HG02642 (cell line): ENCODE measurements at regions not wholly inside any gene's neighbourhood (a gene's known extent, or its start where the extent isn't known, plus 50 kb on each side); places are given as distances from the start of the nearest gene placed in this dataset.
"Not testable (repeated sequence)": the region's sequence is repeated elsewhere in the genome, so short reads cannot be mapped to it uniquely, and the experiment has no call there.

Source experiments
- ATAC-seq: cut with Tn5 transposase; IDR thresholded peaks from one replicate; pipeline ENCODE4 v1.9.1; 2021; ENCODE audit warnings: mild to moderate bottlenecking; ENCODE audit not compliant: unreplicated experiment, poor library complexity

DNA sequence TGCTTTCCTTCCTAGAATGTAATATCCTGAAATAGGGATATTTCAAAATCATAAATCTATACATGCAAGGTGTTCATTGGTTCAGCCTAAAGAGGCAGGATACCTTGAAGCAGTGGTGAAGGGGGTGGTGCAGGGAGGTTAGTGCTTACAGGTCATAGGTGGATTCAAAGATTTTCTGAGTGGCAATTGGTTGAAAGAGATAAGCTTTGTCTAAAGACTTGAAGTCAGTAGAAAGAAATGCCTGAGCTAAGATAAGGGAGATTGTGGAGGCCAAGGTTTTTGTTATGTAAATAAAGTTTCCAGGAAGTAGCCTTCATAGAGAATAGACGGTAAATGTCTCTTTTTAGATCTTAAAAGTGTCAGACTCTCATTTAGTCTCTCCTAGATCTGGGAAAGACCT is 741.2 kb upstream of the ZWINT start:
- no peak for ATAC-seq

DNA sequence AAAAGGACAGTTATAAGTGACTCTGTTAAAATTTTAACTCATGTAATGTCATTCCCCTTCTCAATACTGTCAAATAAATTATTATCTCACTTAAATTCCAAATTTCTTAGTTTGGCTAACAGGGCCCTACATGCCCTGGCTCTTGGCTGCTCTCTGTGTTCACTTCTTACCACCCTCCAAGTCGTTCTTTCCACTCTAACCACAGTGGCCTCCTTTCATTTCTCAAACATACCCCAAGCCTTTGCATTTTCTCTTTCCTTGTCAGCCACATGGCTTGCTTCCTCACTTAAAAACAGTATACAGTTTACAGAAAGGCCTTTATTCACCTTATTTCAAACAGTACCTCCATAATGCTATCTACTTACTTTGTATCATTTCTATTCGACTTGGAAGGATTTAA is 737.1 kb upstream of the ZWINT start:
- no peak for ATAC-seq

GRCh38 chr10:57096044-57096443 is 735.0 kb upstream of the ZWINT start:
- ATAC-seq, result no peak

DNA sequence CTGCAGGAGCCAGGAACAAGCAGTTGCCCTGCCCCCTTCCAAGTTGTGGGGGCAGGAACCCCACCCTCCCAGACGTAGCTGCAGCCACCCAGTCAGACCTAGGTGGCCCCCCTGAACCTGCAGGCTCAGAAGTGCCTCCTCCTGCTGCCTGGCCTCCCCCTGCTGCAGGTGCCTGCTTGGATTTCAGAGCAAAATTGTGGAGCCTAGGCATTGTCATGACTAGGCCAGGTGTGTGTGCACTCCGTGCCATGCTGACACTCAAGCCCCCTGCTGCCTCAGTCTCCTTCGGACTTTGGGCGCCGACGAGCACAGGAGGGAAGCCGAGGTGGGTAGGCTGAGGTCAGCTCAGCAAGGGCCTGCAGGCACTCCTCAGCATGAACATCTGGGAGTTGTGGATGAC is 733.9 kb upstream of the ZWINT start:
- ATAC-seq, result no peak

GRCh38 chr10:57094083-57094482 is 733.0 kb upstream of the ZWINT start:
- no peak for ATAC-seq

- no peak for ATAC-seq
Measured at GRCh38 chr10:57053530-57053929, 692.5 kb upstream of the ZWINT start.

GRCh38 chr10:57049096-57049495 is 688.0 kb upstream of the ZWINT start:
- no peak for ATAC-seq

DNA sequence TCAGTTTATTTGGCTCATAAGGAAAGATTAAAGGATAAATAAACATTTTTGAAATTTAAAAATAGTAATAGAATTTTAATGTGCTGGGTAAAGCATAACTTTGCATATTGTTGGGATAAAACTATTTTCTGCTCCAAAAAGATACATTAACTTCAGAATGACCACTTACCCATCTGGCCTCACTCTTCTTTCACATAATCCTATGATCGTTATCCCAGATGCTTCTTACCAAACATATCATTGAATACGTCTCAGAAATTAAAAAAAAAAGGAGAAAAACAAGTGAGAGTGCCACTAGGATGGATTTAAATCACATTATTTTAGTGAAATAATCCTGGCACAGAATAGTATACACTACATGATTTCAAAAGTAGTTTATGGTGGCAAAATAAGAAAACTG is 677.5 kb upstream of the ZWINT start:
- ATAC-seq, result no peak

DNA sequence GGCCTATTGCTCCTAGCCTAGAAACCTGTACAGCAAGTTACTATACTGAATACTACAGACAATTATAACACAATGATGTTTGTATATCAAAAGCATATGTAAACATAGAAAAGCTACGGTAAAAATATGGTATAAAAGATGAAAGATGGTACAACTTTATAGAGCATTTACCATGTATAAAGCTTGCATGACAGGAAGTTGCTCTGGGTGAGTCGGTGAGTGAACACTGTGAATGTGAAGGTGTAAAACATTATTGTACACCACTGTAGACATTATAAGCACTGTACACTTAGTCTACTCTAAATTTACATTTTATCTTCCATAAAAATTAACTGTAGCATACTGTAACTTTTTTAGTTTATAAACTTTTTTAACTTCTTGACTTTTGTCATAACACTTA is 674.3 kb upstream of the ZWINT start:
- no peak for ATAC-seq

DNA sequence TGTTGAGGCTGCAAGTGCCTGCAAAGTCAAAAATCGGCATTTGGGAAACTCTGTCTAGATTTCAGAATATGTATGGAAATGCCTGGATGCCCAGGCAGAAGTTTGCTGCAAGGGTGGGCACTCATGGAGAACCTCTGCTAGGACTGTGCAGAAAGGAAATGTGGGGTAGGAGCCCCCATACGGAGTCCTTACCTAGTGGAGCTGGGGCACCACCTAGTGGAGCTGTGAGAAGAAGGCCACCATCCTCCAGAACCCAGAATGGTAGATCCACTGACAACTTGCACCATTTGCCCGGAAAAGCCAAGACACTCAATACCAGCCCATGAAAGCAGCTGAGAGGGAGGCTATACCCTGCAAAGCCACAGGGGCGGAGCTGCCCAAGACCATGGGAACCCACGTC is 671.2 kb upstream of the ZWINT start:
- ATAC-seq, result not testable (repeated sequence)

DNA sequence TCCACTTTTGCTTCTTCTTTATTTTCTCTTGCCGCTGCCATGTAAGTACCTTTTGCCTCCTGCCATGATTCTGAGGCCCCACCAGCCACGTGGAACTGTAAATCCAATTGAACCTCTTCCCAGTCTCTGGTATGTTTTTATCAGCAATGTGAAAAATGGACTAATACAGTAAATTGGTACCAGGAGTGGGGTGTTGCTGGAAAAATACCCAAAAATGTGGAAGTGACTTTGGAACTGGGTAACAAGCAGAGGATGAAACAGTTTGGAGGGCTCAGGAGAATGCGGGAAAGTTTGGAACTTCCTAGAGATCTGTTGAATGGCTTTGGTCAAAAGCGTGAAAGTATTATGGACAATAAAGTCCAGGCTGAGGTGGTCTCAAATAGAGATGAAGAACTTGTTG is 670.3 kb upstream of the ZWINT start:
- no peak for ATAC-seq

- no peak for ATAC-seq
Measured at GRCh38 chr10:57026307-57026706, 665.2 kb upstream of the ZWINT start.

DNA sequence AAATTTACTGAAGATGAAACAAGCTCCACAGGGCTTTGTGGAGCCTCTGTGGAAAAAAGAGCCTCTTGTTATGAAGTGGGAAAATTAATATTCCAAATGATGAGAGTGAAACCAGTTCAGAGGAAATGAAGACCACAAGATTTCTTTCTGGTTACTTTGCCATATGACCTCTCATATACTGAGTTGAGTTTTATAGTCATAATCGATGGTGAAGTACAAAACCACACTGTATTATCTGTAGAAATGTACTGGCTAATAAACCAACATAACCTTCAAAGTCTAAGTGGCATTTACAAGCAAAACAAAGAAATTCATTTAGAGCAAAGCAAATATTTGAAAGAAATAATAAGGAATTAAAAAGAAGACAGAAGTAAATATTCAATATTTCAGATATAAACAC is 662.6 kb upstream of the ZWINT start:
- no peak for ATAC-seq

DNA sequence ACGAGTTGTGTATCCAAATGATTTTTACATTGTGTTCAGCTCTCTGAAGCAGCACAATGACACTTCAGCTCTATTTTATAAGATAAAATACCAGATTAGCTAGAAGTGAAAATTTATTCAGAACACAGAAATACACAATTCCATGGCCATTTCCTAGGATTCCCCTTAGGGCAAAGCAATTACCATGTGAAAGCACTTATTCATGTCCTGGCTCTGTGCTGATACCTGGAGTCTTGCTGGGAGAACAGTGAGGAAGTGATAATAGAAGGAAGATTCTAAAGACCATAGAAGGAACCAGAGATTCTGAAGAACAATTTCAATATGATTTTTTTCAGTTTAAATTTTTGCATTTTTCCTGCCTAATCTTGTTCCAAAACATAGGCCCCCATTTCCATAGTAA is 657.4 kb upstream of the ZWINT start:
- ATAC-seq, result no peak

GRCh38 chr10:57017356-57018037 is 656.4 kb upstream of the ZWINT start:
- ATAC-seq, result no peak

- no peak for ATAC-seq
Measured at GRCh38 chr10:57015595-57016318, 654.7 kb upstream of the ZWINT start.

DNA sequence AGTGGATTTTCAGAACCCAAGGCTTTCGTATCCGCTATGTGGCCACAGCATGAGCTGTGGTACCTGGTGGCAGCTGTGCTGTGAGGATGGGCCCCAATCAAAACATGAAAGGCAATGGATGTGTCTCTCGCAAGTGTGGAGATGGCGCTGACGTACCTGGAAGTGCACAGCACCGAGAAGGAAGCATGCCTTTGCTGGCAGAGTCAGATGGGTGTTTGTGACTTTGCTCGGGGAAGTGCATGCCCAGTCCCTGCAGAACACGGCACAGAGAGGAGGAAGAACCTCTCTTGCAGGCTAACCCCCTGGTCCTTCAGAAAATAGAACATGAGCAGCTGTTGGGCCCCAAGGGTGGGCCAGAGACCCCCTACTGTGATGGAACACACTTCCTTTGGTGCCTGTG is 654.1 kb upstream of the ZWINT start:
- no peak for ATAC-seq

GRCh38 chr10:57014758-57015157 is 653.7 kb upstream of the ZWINT start:
- no peak for ATAC-seq

GRCh38 chr10:57008189-57008588 is 647.1 kb upstream of the ZWINT start:
- ATAC-seq, result no peak

- ATAC-seq, result no peak
Measured at GRCh38 chr10:56991591-56992069, 630.6 kb upstream of the ZWINT start.

DNA sequence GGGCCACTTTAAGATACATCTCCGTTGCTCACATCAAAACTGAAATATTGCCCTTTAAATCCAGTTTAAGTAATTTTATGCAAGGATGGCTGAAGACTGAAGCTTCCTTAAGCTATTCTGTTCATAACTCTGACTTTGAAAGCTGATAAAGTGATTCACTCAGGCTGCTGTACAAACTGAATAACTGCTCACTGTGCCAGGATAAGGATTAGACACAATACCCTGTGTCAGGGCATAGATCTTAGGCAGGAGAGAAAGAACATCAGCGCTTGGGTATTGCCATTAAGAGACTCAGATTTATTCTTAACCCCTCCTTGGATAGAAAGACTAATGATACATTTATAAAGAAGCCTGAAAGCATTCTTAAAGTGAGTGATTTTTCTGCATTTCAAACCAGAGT is 614.5 kb upstream of the ZWINT start:
- no peak for ATAC-seq

- no peak for ATAC-seq
Measured at GRCh38 chr10:56973766-56974165, 612.7 kb upstream of the ZWINT start.
